GM18498 (cell line): ENCODE measurements at regions not wholly inside any gene's neighbourhood (a gene's known extent, or its start where the extent isn't known, plus 50 kb on each side); places are given as distances from the start of the nearest gene placed in this dataset.
A peak's percentile ranks its signal among the peaks of the same experiment; 100 is the strongest.
"Not testable (repeated sequence)": the region's sequence is repeated elsewhere in the genome, so short reads cannot be mapped to it uniquely, and the experiment has no call there.

Experiments used
- ATAC-seq: cut with Tn5 transposase; IDR thresholded peaks from one replicate; pipeline ENCODE4 v1.9.1; 2021; ENCODE audit warnings: mild to moderate bottlenecking, moderate library complexity; ENCODE audit not compliant: unreplicated experiment

DNA sequence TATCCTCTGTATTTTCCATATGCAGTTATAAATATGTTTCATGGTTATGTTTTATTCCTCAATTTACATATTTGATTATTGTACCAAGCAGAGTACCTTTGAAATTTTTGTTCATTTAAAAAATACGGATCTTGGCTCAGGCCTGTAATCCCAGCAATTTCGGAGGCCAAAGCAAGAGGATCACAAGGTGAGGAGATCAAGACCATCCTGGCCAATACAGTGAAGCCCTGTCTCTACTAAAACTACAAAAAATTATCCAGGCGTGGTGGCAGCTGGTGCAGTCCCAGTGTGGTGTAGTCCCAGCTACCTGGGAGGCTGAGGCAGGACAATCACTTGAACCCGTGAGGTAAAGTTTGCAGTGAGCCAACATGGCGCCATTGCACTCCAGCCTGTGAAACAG, 251.2 kb upstream of the TPTE start:
- ATAC-seq = not testable (repeated sequence)

DNA sequence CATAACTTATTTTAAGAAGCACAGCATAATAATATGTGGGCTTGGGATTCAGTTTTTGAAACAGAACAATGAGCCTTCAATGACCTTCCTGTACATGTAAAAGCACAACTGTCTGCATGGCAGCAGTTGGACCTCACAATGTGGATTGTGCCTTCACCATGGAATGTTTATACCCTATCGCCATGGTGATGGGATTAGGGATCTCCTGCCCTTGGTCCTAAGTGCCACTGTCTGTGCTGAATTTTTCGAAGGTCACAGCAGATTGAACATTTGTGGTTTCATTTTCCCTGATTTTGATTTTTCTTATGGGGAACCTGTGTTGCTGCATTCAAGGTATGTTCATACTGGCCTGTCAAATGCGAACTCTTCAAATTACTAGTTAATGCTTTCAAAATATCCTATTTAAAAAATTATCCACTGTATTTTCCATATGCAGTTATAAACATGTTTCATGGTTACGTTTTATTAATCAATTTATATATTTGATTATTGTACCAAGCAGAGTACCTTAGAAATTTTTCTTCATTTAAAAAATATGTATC, 249.6 kb upstream of the TPTE start:
- not testable (repeated sequence) for ATAC-seq

DNA sequence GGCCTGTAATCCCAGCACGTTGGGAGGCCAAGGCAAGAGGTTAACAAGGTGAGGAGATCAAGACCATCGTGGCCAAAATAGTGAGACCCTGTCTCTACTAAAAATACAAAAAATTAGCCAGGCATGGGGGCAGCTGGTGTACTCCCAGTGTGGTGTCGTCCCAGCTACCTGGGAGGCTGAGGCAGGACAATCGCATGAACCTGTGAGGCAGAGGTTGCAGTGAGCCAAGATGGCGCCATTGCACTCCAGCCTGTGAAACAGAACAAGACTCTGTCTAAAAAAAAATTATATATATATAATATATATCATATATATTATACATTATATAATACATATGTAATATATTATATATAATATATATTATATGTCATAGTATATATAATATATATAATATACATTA, 249.2 kb upstream of the TPTE start:
- no peak for ATAC-seq

DNA sequence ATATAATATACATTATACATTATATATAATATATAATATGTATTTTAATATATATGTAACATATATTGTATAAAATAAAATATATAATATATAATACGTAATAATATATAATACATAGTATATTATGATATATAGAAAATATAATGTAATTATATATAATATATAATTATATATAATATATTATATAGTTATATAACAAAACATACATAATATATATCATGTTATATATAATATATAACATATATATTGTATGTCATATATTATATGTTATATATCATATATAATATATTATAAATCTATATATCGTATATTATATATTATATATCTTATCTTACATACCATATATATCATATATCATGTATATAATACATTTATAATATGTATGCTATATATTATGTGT, 248.2 kb upstream of the TPTE start:
- no peak for ATAC-seq

DNA sequence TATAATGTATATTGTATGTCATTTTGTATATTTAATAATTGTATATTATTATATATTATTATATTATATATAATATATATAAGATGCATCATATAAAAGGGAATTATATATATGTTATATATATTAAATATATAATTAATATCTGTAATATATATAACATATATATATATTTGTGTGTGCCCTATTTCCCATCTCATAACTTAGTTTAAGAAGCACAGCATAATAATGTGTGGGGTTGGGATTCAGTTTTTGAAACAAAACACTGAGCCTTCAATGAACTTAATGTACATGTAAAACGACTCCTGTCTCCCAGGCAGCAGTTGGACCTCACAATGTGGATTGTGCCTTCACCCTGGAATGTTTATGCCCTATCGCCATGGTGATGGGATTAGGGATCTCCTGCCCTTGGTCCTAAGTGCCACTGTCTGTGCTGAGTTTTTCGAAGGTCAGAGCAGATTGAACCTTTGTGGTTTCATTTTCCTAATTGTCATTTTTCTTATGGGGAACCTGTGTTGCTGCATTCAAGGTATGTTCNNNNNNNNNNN, 247.5 kb upstream of the TPTE start:
- peak; percentile 67 for ATAC-seq
